ENCODE measurements at regions not wholly inside any gene's neighbourhood (a gene's known extent, or its start where the extent isn't known, plus 50 kb on each side); places are given as distances from the start of the nearest gene placed in this dataset.

DNA sequence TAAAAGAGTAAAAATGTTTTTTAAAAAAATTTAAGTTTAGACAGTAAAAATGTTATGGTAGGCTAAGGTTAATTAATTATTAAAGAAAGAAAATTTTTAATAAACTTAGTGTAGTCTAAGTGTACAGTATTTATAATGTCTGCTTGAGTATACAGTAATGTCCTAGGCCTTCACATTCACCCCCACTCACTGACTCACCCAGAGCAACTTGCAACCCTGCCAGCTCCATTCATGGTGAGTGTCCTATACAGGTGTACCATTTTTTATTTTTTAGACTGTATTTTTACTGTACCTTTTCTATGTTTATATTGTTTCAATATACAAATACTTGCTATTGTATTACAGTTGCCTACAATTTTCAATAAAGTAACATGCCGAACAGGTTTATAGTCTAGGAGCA, 234.1 kb downstream of the AUH start:
- H3K4me1 Mint-ChIP-seq (ENCODE audit: insufficient read depth, unreplicated experiment): peaks cover 31% of the 10 kb centered on the region
- H3K27me3 Mint-ChIP-seq (ENCODE audit: insufficient read depth, unreplicated experiment): no peaks in the 10 kb centered on the region
- no peak overlapping the region for H3K4me3 Mint-ChIP-seq (ENCODE audit: unreplicated experiment)
- DNase-seq (ENCODE audit: unreplicated experiment): peak; percentile 74
- peaks cover 6% of the 10 kb centered on the region for H3K36me3 Mint-ChIP-seq (ENCODE audit: insufficient read depth, unreplicated experiment)
- ChIA-PET CTCF (interaction anchor here (1.4 to 1.6 kb wide), 2 partner anchors 27 to 213 kb away, joined by 4 to 7 read pairs; no protein-coding TSS in a partner anchor), POLR2A (interaction anchor here (0.6 to 1.5 kb wide), 5 partner anchors 19 to 252 kb away, joined by 3 to 10 read pairs (median 3); no protein-coding TSS in a partner anchor)
- H3K27ac Mint-ChIP-seq (ENCODE audit: low read depth, unreplicated experiment): no peak overlapping the region
- no peak for TF ChIP-seq CTCF (IDR thresholded peaks at IDR 0.05; ENCODE audit: unreplicated experiment)
- intact Hi-C loops (cut with micrococcal nuclease): no loop called here
- H3K9me3 Mint-ChIP-seq (ENCODE audit: unreplicated experiment): no peaks in the 10 kb centered on the region
- no TSS peak for BruUV-seq (replicated peaks)

DNA sequence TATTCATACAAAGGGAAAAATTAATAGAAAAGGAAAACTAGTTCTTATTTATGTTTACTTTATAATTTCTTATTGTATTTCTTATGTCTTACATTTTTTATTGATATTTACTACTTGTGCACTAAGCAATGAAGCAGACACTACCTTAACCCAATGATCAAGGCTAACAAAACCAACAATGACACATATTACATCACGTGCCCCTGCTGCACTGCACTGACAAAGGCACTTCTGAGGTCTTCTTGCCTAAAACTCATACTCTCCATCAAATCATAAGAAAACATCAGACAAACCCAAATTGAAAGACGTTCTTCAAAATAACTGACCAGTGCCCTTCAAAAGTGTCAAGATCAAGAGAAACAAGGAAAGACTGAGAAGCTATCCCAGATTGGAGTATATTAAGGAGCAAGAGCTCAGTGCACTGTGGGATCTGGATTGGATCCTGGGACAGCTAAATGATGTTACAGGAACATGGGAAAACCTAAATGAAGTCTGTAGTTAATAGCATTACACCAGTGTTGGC, 230.9 kb downstream of the AUH start:
- intact Hi-C loops (cut with micrococcal nuclease): loop anchor here (2.0 kb wide), 1 partner anchor 62 kb away; no protein-coding TSS in a partner anchor
- no peaks in the 10 kb centered on the region for H3K27me3 Mint-ChIP-seq (ENCODE audit: insufficient read depth, unreplicated experiment)
- H3K9me3 Mint-ChIP-seq (ENCODE audit: unreplicated experiment): no peaks in the 10 kb centered on the region
- TF ChIP-seq CTCF (IDR thresholded peaks at IDR 0.05; ENCODE audit: unreplicated experiment): no peak
- H3K36me3 Mint-ChIP-seq (ENCODE audit: insufficient read depth, unreplicated experiment): peaks cover 6% of the 10 kb centered on the region
- peak overlapping the region; percentile 97 for H3K27ac Mint-ChIP-seq (ENCODE audit: low read depth, unreplicated experiment)
- peak; percentile 38 for DNase-seq (ENCODE audit: unreplicated experiment)
- CTCF ChIA-PET: interaction anchor here (0.6 to 1.0 kb wide), 4 partner anchors 11 to 266 kb away, joined by 3 to 7 read pairs (median 4); no protein-coding TSS in a partner anchor
- H3K4me1 Mint-ChIP-seq (ENCODE audit: insufficient read depth, unreplicated experiment): peaks cover 38% of the 10 kb centered on the region
- BruUV-seq (replicated peaks): TSS peak; percentile 96
- peak overlapping the region; percentile 49 for H3K4me3 Mint-ChIP-seq (ENCODE audit: unreplicated experiment)
- POLR2A ChIA-PET: interaction anchor here (0.6 to 2.2 kb wide), 25 partner anchors 8 to 479 kb away, joined by 3 to 17 read pairs (median 4); no protein-coding TSS in a partner anchor

DNA sequence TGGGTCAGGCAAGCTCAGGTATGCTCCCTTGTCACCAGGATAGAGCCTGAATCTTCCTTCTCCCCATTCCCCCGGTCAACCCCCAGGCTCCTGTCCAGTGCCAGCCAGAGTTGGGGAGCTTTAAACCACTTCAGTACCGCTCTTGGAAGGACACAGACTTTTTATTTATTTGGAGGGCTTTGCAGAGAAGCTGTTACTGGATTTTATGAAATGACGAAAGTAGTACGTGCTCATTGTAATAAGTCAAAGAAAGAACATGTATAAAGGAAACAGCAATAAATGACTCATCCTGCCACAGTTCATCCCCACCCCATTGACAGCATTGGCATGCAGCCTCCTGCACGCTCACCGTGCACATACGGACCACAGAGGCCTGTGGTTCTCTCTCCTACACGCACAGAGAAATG, 230.3 kb downstream of the AUH start:
- Mint-ChIP-seq H3K4me1 (ENCODE audit: insufficient read depth, unreplicated experiment) (peaks cover 38% of the 10 kb centered on the region), H3K9me3 (ENCODE audit: unreplicated experiment) (no peaks in the 10 kb centered on the region), H3K27ac (ENCODE audit: low read depth, unreplicated experiment) (peak overlapping the region; percentile 97), H3K27me3 (ENCODE audit: insufficient read depth, unreplicated experiment) (no peaks in the 10 kb centered on the region), H3K4me3 (ENCODE audit: unreplicated experiment) (peak overlapping the region; percentile 49), H3K36me3 (ENCODE audit: insufficient read depth, unreplicated experiment) (peaks cover 6% of the 10 kb centered on the region)
- peak; percentile 93 for DNase-seq (ENCODE audit: unreplicated experiment)
- POLR2A ChIA-PET: interaction anchor here (0.6 to 2.2 kb wide), 26 partner anchors 9 to 293 kb away, joined by 3 to 17 read pairs (median 4); partner anchors contain the start of gene NFIL3
- no TSS peak for BruUV-seq (replicated peaks)
- intact Hi-C loops (cut with micrococcal nuclease): loop anchor here (2.0 kb wide), 1 partner anchor 61 kb away; no protein-coding TSS in a partner anchor
- CTCF ChIA-PET: interaction anchor here (0.7 to 1.0 kb wide), 3 partner anchors 12 to 210 kb away, joined by 3 to 5 read pairs (median 3); no protein-coding TSS in a partner anchor
- TF ChIP-seq CTCF (IDR thresholded peaks at IDR 0.05; ENCODE audit: unreplicated experiment): no peak

DNA sequence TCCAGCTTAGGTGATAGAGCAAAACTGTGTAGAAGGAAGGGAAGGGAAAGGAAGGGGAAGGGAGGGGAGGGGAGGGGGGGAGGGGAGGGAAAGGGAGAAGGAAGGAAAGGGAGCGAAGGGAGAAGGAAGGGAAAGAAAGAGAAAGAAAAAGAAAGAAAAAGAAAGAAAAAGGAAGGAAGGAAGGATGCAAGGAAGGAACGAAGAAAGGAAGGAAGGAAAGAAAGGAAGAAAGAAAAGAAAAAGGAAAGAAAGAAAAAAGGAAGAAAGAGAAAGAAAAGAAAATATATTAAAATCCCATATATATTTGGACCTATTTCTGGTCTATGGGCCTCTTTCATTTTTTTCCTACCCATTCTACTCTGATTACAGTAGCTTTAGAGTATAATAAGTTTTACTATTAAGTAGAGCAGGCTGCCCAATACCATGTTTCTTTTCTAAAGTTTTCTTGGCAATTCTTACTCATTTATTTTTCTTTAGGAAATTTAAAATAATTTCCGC, 229.1 kb downstream of the AUH start:
- Mint-ChIP-seq H3K9me3 (ENCODE audit: unreplicated experiment) (no peaks in the 10 kb centered on the region), H3K27ac (ENCODE audit: low read depth, unreplicated experiment) (peak overlapping the region; percentile 97), H3K27me3 (ENCODE audit: insufficient read depth, unreplicated experiment) (no peaks in the 10 kb centered on the region), H3K36me3 (ENCODE audit: insufficient read depth, unreplicated experiment) (peaks cover 6% of the 10 kb centered on the region), H3K4me1 (ENCODE audit: insufficient read depth, unreplicated experiment) (peaks cover 33% of the 10 kb centered on the region), H3K4me3 (ENCODE audit: unreplicated experiment) (no peak overlapping the region)
- no peak for DNase-seq (ENCODE audit: unreplicated experiment)
- TF ChIP-seq CTCF (IDR thresholded peaks at IDR 0.05; ENCODE audit: unreplicated experiment): no peak
- BruUV-seq (replicated peaks): no TSS peak
- intact Hi-C loops (cut with micrococcal nuclease): no loop called here
- ChIA-PET CTCF (interaction anchor here (0.8 to 1.2 kb wide), 2 partner anchors 52 to 211 kb away, joined by 3 read pairs; no protein-coding TSS in a partner anchor), POLR2A (interaction anchor here (0.7 to 2.2 kb wide), 9 partner anchors 15 to 76 kb away, joined by 3 to 15 read pairs (median 4); no protein-coding TSS in a partner anchor)

Measured in MCF 10A (cell line).